CD14-positive monocyte (primary cell): ENCODE measurements at regions not wholly inside any gene's neighbourhood (a gene's known extent, or its start where the extent isn't known, plus 50 kb on each side); places are given as distances from the start of the nearest gene placed in this dataset.

Source experiments
- DNase-seq, 3 donors: peaks; one replicate each; pipeline ENCODE4 v3.0.0-alpha.2; 2011 to 2022
- H2AFZ ChIP-seq: 2 replicates; pipeline ENCODE4 v1.6.0; 2012; ENCODE audit warnings: mild to moderate bottlenecking, low read depth, low read length, inconsistent platforms; ENCODE audit not compliant: insufficient read depth, poor library complexity, severe bottlenecking
- H3K27ac ChIP-seq, 2 donors: 1 replicate in 1 of 2; 2 replicates in 1 of 2; pipeline ENCODE4 v1.5.1; 2012 to 2013; ENCODE audit warnings: low read length in 2 of 2, control low read depth in 1 of 2, inconsistent platforms in 1 of 2, low read depth in 1 of 2, mild to moderate bottlenecking in 1 of 2
- H3K27me3 ChIP-seq, 2 donors: one replicate each; pipeline versions ENCODE4 v1.6.0 to v1.6.1; 2011 to 2013; ENCODE audit warnings: low read length in 2 of 2; ENCODE audit not compliant: control insufficient read depth in 2 of 2, insufficient read depth in 2 of 2
- H3K36me3 ChIP-seq, 2 donors: replicated peaks in 1 of 2; 1 replicate in 1 of 2; 2 replicates in 1 of 2; pipeline versions ENCODE4 v1.5.1 to v1.6.1; 2012 to 2013; ENCODE audit warnings: low read length in 2 of 2, control low read depth in 1 of 2, inconsistent platforms in 1 of 2, mild to moderate bottlenecking in 1 of 2; ENCODE audit not compliant: insufficient read depth in 2 of 2, control insufficient read depth in 1 of 2
- H3K4me1 ChIP-seq, 2 donors: 1 replicate in 1 of 2; 2 replicates in 1 of 2; pipeline versions ENCODE4 v1.5.1 to v1.6.1; 2012 to 2013; ENCODE audit warnings: low read length in 2 of 2, control low read depth in 1 of 2, inconsistent platforms in 1 of 2, mild to moderate bottlenecking in 1 of 2, moderate library complexity in 1 of 2; ENCODE audit not compliant: insufficient read depth in 2 of 2, control insufficient read depth in 1 of 2
- H3K4me2 ChIP-seq: replicated peaks from 2 replicates; pipeline ENCODE3; 2012; ENCODE audit warnings: low read length, moderate library complexity, mild to moderate bottlenecking; ENCODE audit not compliant: poor library complexity, severe bottlenecking; ENCODE audit errors: extremely low read depth
- H3K4me3 ChIP-seq, 3 experiments: fragments of 200-600 bp in 1 of 3; sonication (generic) in 1 of 3; replicated peaks in 1 of 3; 1 replicate in 2 of 3; 2 replicates in 1 of 3; pipeline ENCODE4 v1.5.1; 2011 to 2013; ENCODE audit warnings: low read length in 3 of 3, mild to moderate bottlenecking in 3 of 3, control low read depth in 2 of 3, low read depth in 2 of 3, inconsistent platforms in 1 of 3, moderate library complexity in 1 of 3
- H3K79me2 ChIP-seq: 2 replicates; pipeline ENCODE4 v1.6.0; 2012; ENCODE audit warnings: mild to moderate bottlenecking, control low read depth, inconsistent platforms, low read length, moderate library complexity; ENCODE audit not compliant: insufficient read depth
- H3K9ac ChIP-seq: 2 replicates; pipeline ENCODE4 v1.6.0; 2017; ENCODE audit warnings: low read length, mild to moderate bottlenecking; ENCODE audit not compliant: insufficient read depth, poor library complexity, severe bottlenecking
- H3K9me3 ChIP-seq, 2 donors: replicated peaks in 1 of 2; 1 replicate in 1 of 2; 2 replicates in 1 of 2; pipeline versions ENCODE4 v1.5.1 to v1.6.1; 2012 to 2013; ENCODE audit warnings: low read length in 2 of 2, control low read depth in 1 of 2; ENCODE audit not compliant: control insufficient read depth in 1 of 2, insufficient read depth in 1 of 2
- H4K20me1 ChIP-seq: 2 replicates; pipeline ENCODE4 v1.6.0; 2012; ENCODE audit warnings: mild to moderate bottlenecking, low read length, control low read depth, moderate library complexity; ENCODE audit not compliant: insufficient read depth
- H3K27ac Mint-ChIP-seq, 7 donors: one replicate each; pipeline ENCODE4 v1.8.0; 2020; ENCODE audit warnings: mild to moderate bottlenecking in 7 of 7, mixed read lengths in 7 of 7, moderate library complexity in 6 of 7, inconsistent platforms in 2 of 7
- H3K27me3 Mint-ChIP-seq, 3 donors: one replicate each; pipeline ENCODE4 v1.8.0; 2021 to 2022; ENCODE audit warnings: low read depth in 3 of 3, mild to moderate bottlenecking in 3 of 3, mixed read lengths in 3 of 3, moderate library complexity in 3 of 3, inconsistent platforms in 1 of 3
- H3K36me3 Mint-ChIP-seq, 2 donors: one replicate each; pipeline ENCODE4 v1.8.0; 2020; ENCODE audit warnings: mixed read lengths in 2 of 2, inconsistent platforms in 1 of 2, mild to moderate bottlenecking in 1 of 2
- H3K4me1 Mint-ChIP-seq: one replicate; pipeline ENCODE4 v1.8.0; 2020; ENCODE audit warnings: mild to moderate bottlenecking, mixed read lengths
- H3K4me3 Mint-ChIP-seq, 2 donors: one replicate each; pipeline ENCODE4 v1.8.0; 2020; ENCODE audit warnings: mild to moderate bottlenecking in 2 of 2, mixed read lengths in 2 of 2, moderate library complexity in 1 of 2
- H3K9me3 Mint-ChIP-seq, 7 donors: one replicate each; pipeline ENCODE4 v1.8.0; 2020 to 2022; ENCODE audit warnings: mixed read lengths in 7 of 7, mild to moderate bottlenecking in 6 of 7, moderate library complexity in 6 of 7, inconsistent platforms in 2 of 7
- WGBS: methylation state at CpG from one replicate; pipeline ENCODE4 v1.1.5; 2013; ENCODE audit warnings: missing lambda C conversion rate; ENCODE audit not compliant: insufficient coverage; 5-methylcytosine and 5-hydroxymethylcytosine counted together
- intact Hi-C, 2 donors: fragments of 100-400 bp; cut with micrococcal nuclease; formaldehyde crosslinking; loops; one replicate each; pipeline versions ENCODE4 v1.15.0 to v1.15.1; 2023
- TF ChIP-seq, protein P1 (sequence below): fragments of 200-600 bp; IDR thresholded peaks from one replicate; pipeline ENCODE4 v1.8.0; 2022; ENCODE audit warnings: antibody characterized with exemption, mild to moderate bottlenecking

DNA sequence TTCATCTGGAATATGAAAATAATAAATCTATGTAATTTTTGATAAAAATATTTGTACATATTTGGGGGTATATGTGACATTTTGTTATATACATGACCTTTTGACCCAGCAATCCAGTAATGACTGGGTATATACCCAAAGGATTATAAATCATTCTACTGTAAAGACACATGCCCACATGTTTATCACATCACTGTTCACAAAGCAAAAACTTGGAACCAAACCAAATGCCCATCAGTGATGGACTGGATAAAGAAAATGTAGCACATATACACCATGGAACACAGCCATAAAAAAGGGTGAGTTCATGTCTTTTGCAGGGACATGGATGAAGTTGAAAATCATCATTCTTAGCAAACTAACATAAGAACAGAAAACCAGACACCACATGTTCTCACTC lies 472.1 kb upstream of the DDX18 start:
- intact Hi-C loops: no loop called here
- H3K36me3 ChIP-seq: no peaks in the 10 kb centered on the region
- Mint-ChIP-seq H3K36me3 (no peaks in the 10 kb centered on the region), H3K4me3 (no peak overlapping the region), H3K4me1 (no peaks in the 10 kb centered on the region), H3K27me3 (peaks cover 0 to 1% (median 0%) of the 10 kb centered on the region in 3 donors), H3K27ac (no peak overlapping the region), H3K9me3 (peaks cover 0 to 8% (median 1%) of the 10 kb centered on the region in 7 donors)
- TF ChIP-seq, protein P1, sequence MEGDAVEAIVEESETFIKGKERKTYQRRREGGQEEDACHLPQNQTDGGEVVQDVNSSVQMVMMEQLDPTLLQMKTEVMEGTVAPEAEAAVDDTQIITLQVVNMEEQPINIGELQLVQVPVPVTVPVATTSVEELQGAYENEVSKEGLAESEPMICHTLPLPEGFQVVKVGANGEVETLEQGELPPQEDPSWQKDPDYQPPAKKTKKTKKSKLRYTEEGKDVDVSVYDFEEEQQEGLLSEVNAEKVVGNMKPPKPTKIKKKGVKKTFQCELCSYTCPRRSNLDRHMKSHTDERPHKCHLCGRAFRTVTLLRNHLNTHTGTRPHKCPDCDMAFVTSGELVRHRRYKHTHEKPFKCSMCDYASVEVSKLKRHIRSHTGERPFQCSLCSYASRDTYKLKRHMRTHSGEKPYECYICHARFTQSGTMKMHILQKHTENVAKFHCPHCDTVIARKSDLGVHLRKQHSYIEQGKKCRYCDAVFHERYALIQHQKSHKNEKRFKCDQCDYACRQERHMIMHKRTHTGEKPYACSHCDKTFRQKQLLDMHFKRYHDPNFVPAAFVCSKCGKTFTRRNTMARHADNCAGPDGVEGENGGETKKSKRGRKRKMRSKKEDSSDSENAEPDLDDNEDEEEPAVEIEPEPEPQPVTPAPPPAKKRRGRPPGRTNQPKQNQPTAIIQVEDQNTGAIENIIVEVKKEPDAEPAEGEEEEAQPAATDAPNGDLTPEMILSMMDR: no peak
- H3K4me1 ChIP-seq: no peaks in the 10 kb centered on the region
- no peak for DNase-seq
- no peak overlapping the region for H3K4me2 ChIP-seq
- no peak overlapping the region for H3K9ac ChIP-seq
- H3K4me3 ChIP-seq: no peak overlapping the region
- H3K27ac ChIP-seq: no peak overlapping the region
- H3K9me3 ChIP-seq: peaks cover 0 to 7% of the 10 kb centered on the region in 2 donors
- no peak overlapping the region for H2AFZ ChIP-seq
- H3K79me2 ChIP-seq: no peaks in the 10 kb centered on the region
- H4K20me1 ChIP-seq: no peaks in the 10 kb centered on the region
- no peaks in the 10 kb centered on the region for H3K27me3 ChIP-seq

GRCh38 chr2:117349687-117350086 lies 464.8 kb upstream of the DDX18 start:
- no peak overlapping the region for H3K27ac Mint-ChIP-seq
- TF ChIP-seq, protein P1: no peak
- H3K27me3 Mint-ChIP-seq: no peaks in the 10 kb centered on the region
- H3K79me2 ChIP-seq: no peaks in the 10 kb centered on the region
- no peak overlapping the region for H3K4me3 Mint-ChIP-seq
- peaks cover 0 to 13% (median 3%) of the 10 kb centered on the region in 7 donors for H3K9me3 Mint-ChIP-seq
- H3K36me3 Mint-ChIP-seq: no peaks in the 10 kb centered on the region
- peaks cover 5% of the 10 kb centered on the region in 2 donors for H3K9me3 ChIP-seq
- no peaks in the 10 kb centered on the region for H3K4me1 Mint-ChIP-seq
- H3K4me1 ChIP-seq: no peaks in the 10 kb centered on the region
- no peak overlapping the region for H3K27ac ChIP-seq
- no peak overlapping the region for H3K9ac ChIP-seq
- no peak for DNase-seq
- no peaks in the 10 kb centered on the region for H4K20me1 ChIP-seq
- no peak overlapping the region for H2AFZ ChIP-seq
- H3K4me3 ChIP-seq: no peak overlapping the region
- no peaks in the 10 kb centered on the region for H3K36me3 ChIP-seq
- intact Hi-C loops: no loop called here
- no peaks in the 10 kb centered on the region for H3K27me3 ChIP-seq
- WGBS: 53% methylated on average over 3 of the region's 4 CpGs
- no peak overlapping the region for H3K4me2 ChIP-seq
